Right lobe of liver (tissue), 6 donors: ENCODE measurements at regions not wholly inside any gene's neighbourhood (a gene's known extent, or its start where the extent isn't known, plus 50 kb on each side); places are given as distances from the start of the nearest gene placed in this dataset.

Source experiments
- ATAC-seq, 4 donors: fragments of 200-7000 bp; cut with Tn5 transposase; one replicate each; pipeline ENCODE4 v1.9.1; 2020; ENCODE audit warnings: mild to moderate bottlenecking in 4 of 4, moderate library complexity in 4 of 4
- DNase-seq, 3 donors: peaks; one replicate each; pipeline ENCODE4 v3.0.0-alpha.2; 2020
- H3K27ac ChIP-seq, 3 donors: fragments of 200-600 bp; one replicate each; pipeline ENCODE4 v1.8.0; 2022
- H3K27me3 ChIP-seq, 2 donors: fragments of 200-600 bp; one replicate each; pipeline ENCODE4 v1.8.0; 2022
- H3K36me3 ChIP-seq, 4 donors: fragments of 200-600 bp; sonication (generic) in 1 of 4; one replicate each; pipeline versions ENCODE4 v1.5.1 to v1.8.0; 2017 to 2022; ENCODE audit warnings: control low read depth in 1 of 4
- H3K4me1 ChIP-seq, 4 donors: fragments of 200-600 bp; sonication (generic) in 1 of 4; one replicate each; pipeline versions ENCODE4 v1.5.1 to v1.8.0; 2017 to 2022; ENCODE audit warnings: control low read depth in 1 of 4
- H3K4me3 ChIP-seq, 3 donors: fragments of 200-600 bp; one replicate each; pipeline ENCODE4 v1.8.0; 2022
- H3K9me3 ChIP-seq, 4 donors: fragments of 200-600 bp; sonication (generic) in 1 of 4; one replicate each; pipeline versions ENCODE4 v1.5.1 to v1.8.0; 2017 to 2022; ENCODE audit warnings: control low read depth in 1 of 4
- CTCF ChIP-seq, 4 donors: fragments of 200-600 bp in 3 of 4; fragments of 450-650 bp in 1 of 4; IDR thresholded peaks; one replicate each; pipeline versions ENCODE4 v1.5.1 to v1.8.0; 2016 to 2022; ENCODE audit warnings: antibody characterized with exemption in 4 of 4, mild to moderate bottlenecking in 2 of 4
- POLR2A ChIP-seq: fragments of 450-650 bp; IDR thresholded peaks from one replicate; pipeline ENCODE4 v1.6.1; 2017; ENCODE audit warnings: antibody characterized with exemption, mild to moderate bottlenecking
- WGBS: methylation state at CpG from one replicate; pipeline ENCODE4 v1.1.6; 2018; ENCODE audit warnings: low coverage, low lambda C conversion rate; ENCODE audit not compliant: insufficient coverage; ENCODE audit errors: missing lambda C conversion rate; 5-methylcytosine and 5-hydroxymethylcytosine counted together
- intact Hi-C, 2 donors: fragments of 100-400 bp; cut with DNase I; formaldehyde crosslinking; loops; one replicate each; pipeline versions ENCODE4 v1.11.2 to v1.14.1; 2022
- donor health status: DM: no; HTN: yes; CAD: no.
- donor health status: DM: no; HTN: no; CAD: no.
- donor health status: DM: no; HTN: no; CAD: no.
- donor health status: DM: no; HTN: yes; CAD: no.
- donor health status: DM: no; HTN: yes; CAD: no.

GRCh38 chr20:11981366-11981947, 63.8 kb downstream of the BTBD3 start:
- Histone ChIP-seq H3K9me3 (no peaks in the 10 kb centered on the region), H3K27me3 (no peaks in the 10 kb centered on the region), H3K36me3 (no peaks in the 10 kb centered on the region), H3K27ac (no peak overlapping the region), H3K4me3 (no peak overlapping the region), H3K4me1 (peaks cover 0 to 7% (median 0%) of the 10 kb centered on the region in 4 donors)
- TF ChIP-seq POLR2A: no peak
- TF ChIP-seq CTCF (IDR thresholded peaks at IDR 0.05): no peak
- DNase-seq: no peak
- intact Hi-C loops: no loop called here
- no peak for ATAC-seq
- 89% methylated on average over 4 of the region's 4 CpGs for WGBS

GRCh38 chr20:11982289-11982954, 64.7 kb downstream of the BTBD3 start:
- H3K9me3 ChIP-seq: no peaks in the 10 kb centered on the region

GRCh38 chr20:11982955-11983470, 65.3 kb downstream of the BTBD3 start:
- H3K4me3 ChIP-seq: peak overlapping the region; percentile 7 to 52 (median 50)
- intact Hi-C loops: no loop called here
- no peak overlapping the region for H3K27ac ChIP-seq
- no peak for DNase-seq
- no peaks in the 10 kb centered on the region for H3K36me3 ChIP-seq
- ATAC-seq: peak; percentile 37 to 66 (median 58)
- TF ChIP-seq POLR2A (no peak), CTCF (IDR thresholded peaks at IDR 0.05) (no peak)
- no peaks in the 10 kb centered on the region for H3K27me3 ChIP-seq
- H3K4me1 ChIP-seq: peaks cover 0 to 7% (median 0%) of the 10 kb centered on the region in 4 donors
- 42% methylated on average over 8 of the region's 8 CpGs for WGBS
- H3K9me3 ChIP-seq: no peaks in the 10 kb centered on the region

More at GRCh38 chr20:11982289-11982954, 64.7 kb downstream of the BTBD3 start:
- H3K4me1 ChIP-seq: peaks cover 0 to 7% (median 0%) of the 10 kb centered on the region in 4 donors
- no peak overlapping the region for H3K27ac ChIP-seq
- intact Hi-C loops: no loop called here
- 30% methylated on average over 4 of the region's 4 CpGs for WGBS
- H3K27me3 ChIP-seq: no peaks in the 10 kb centered on the region
- DNase-seq: no peak
- ATAC-seq: peak; percentile 64 to 92 (median 85)
- no peaks in the 10 kb centered on the region for H3K36me3 ChIP-seq
- TF ChIP-seq POLR2A (no peak), CTCF (IDR thresholded peaks at IDR 0.05) (no peak)
- peak overlapping the region; percentile 7 to 52 (median 50) for H3K4me3 ChIP-seq

- TF ChIP-seq CTCF (IDR thresholded peaks at IDR 0.05): no peak
- TF ChIP-seq POLR2A: no peak
- Histone ChIP-seq H3K27me3 (no peaks in the 10 kb centered on the region), H3K36me3 (no peaks in the 10 kb centered on the region), H3K4me1 (peaks cover 0 to 5% (median 0%) of the 10 kb centered on the region in 4 donors), H3K27ac (no peak overlapping the region), H3K4me3 (no peak overlapping the region), H3K9me3 (no peaks in the 10 kb centered on the region)
- ATAC-seq (no peak), DNase-seq (no peak)
- intact Hi-C loops: no loop called here
Measured at GRCh38 chr20:11986954-11987353, 69.3 kb downstream of the BTBD3 start.
